Naive thymus-derived CD4-positive, alpha-beta T cell (primary cell): ENCODE measurements at regions not wholly inside any gene's neighbourhood (a gene's known extent, or its start where the extent isn't known, plus 50 kb on each side); places are given as distances from the start of the nearest gene placed in this dataset.

ENCODE experiments used
- ATAC-seq: fragments of 150-1000 bp; cut with Tn5 transposase; 2 replicates; pipeline ENCODE4 v1.10.0; 2021; ENCODE audit warnings: mild to moderate bottlenecking, moderate library complexity
- CTCF ChIA-PET: fragments of 350-600 bp; sonication (Branson Sonifier 250); formaldehyde crosslinking; loops from one replicate; lab custom pipeline; 2021; ENCODE audit warnings: antibody characterized with exemption; lab: Charles Lee
- POLR2A ChIA-PET: fragments of 350-600 bp; sonication (Branson Sonifier 250); formaldehyde crosslinking; loops from one replicate; lab custom pipeline; 2021; ENCODE audit warnings: antibody characterized with exemption, inconsistent platforms; lab: Charles Lee
- DNase-seq, 9 donors: peaks; one replicate each; pipeline versions ENCODE4 v3.0.0 to v3.0.0-alpha.2; 2020 to 2022; ENCODE audit warnings: mixed read lengths in 1 of 9
- H3K27ac ChIP-seq: one replicate; pipeline ENCODE4 v1.7.0; 2013; ENCODE audit warnings: mild to moderate bottlenecking, low read depth, low read length, moderate library complexity
- H3K27me3 ChIP-seq, 2 donors: one replicate each; pipeline ENCODE4 v1.7.0; 2013; ENCODE audit warnings: low read length in 2 of 2, mild to moderate bottlenecking in 2 of 2, moderate library complexity in 2 of 2; ENCODE audit not compliant: control insufficient read depth in 2 of 2, insufficient read depth in 2 of 2
- H3K36me3 ChIP-seq, 3 experiments: 1 replicate in 2 of 3; 2 replicates in 1 of 3; pipeline ENCODE4 v1.7.0; 2013; ENCODE audit warnings: low read length in 3 of 3, mild to moderate bottlenecking in 3 of 3, moderate library complexity in 1 of 3; ENCODE audit not compliant: insufficient read depth in 3 of 3, control insufficient read depth in 2 of 3
- H3K4me1 ChIP-seq, 2 donors: one replicate each; pipeline ENCODE4 v1.7.0; 2013; ENCODE audit warnings: low read length in 2 of 2, mild to moderate bottlenecking in 2 of 2, moderate library complexity in 1 of 2; ENCODE audit not compliant: control insufficient read depth in 2 of 2, insufficient read depth in 2 of 2
- H3K4me3 ChIP-seq: 2 replicates; pipeline ENCODE4 v1.7.0; 2013; ENCODE audit warnings: mild to moderate bottlenecking, low read length
- H3K9me3 ChIP-seq, 3 experiments: 1 replicate in 2 of 3; 2 replicates in 1 of 3; pipeline ENCODE4 v1.7.0; 2013; ENCODE audit warnings: low read length in 3 of 3; ENCODE audit not compliant: control insufficient read depth in 2 of 3
- H3K27ac Mint-ChIP-seq, 9 donors: one replicate each; pipeline ENCODE4 v1.8.0; 2020 to 2022; ENCODE audit warnings: mixed read lengths in 9 of 9, mild to moderate bottlenecking in 8 of 9, moderate library complexity in 5 of 9, inconsistent platforms in 2 of 9
- H3K27me3 Mint-ChIP-seq, 5 donors: one replicate each; pipeline ENCODE4 v1.8.0; 2021 to 2022; ENCODE audit warnings: mixed read lengths in 5 of 5, mild to moderate bottlenecking in 1 of 5
- H3K36me3 Mint-ChIP-seq, 5 donors: one replicate each; pipeline ENCODE4 v1.8.0; 2020 to 2022; ENCODE audit warnings: mixed read lengths in 5 of 5, mild to moderate bottlenecking in 3 of 5, inconsistent platforms in 1 of 5
- H3K4me1 Mint-ChIP-seq, 7 donors: one replicate each; pipeline ENCODE4 v1.8.0; 2020 to 2022; ENCODE audit warnings: mixed read lengths in 7 of 7, mild to moderate bottlenecking in 3 of 7, inconsistent platforms in 1 of 7
- H3K4me3 Mint-ChIP-seq, 10 donors: one replicate each; pipeline ENCODE4 v1.8.0; 2020 to 2022; ENCODE audit warnings: mild to moderate bottlenecking in 10 of 10, mixed read lengths in 10 of 10, moderate library complexity in 6 of 10, inconsistent platforms in 2 of 10
- H3K9me3 Mint-ChIP-seq, 11 donors: one replicate each; pipeline ENCODE4 v1.8.0; 2020 to 2022; ENCODE audit warnings: mixed read lengths in 11 of 11, mild to moderate bottlenecking in 4 of 11, inconsistent platforms in 1 of 11, moderate library complexity in 1 of 11
- intact Hi-C, 2 donors: fragments of 100-400 bp; cut with micrococcal nuclease; formaldehyde crosslinking; loops; one replicate each; pipeline ENCODE4 v1.15.1; 2023

DNA sequence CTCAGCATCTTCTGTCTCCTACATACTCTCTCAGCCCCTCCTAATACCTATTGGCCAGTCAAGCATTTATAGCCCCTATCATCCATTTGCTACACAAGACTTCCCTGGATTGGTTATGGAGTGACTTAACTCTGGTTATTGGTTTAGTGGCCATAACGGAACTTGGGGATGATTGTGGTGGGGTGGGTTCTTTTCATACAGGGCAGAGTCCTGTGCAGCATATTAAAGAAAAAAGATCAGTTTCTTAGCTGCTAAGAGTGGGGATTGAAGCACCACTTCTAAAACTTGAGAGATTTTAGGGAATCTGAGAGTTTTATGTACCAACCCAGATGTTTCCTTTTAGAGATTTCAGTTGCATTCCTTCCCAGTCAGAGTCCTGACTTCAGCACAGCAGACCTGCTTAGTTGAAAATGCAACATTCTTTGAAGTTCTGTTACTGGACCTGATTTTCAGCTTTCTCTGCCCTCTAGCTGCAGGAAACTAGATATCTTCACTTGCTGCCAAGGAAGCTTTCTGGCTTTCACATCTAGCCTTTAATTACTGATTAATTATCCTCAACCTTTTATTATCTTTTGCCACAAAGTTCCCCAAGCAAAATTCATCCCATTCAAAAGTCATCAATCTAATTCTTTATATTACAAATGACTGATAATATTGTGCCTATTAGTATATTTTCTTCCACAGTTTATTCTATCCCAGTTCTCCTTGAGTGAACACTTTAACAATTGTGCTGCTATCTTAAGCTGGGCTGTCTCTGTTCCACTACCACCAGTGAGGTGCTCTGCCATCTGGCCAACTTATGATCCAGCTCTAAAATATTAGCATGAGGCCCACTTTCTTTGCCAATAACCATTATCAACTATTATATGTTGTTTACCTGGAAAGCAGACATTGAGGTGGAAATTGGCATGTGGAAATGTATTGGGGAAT, 906.0 kb upstream of the ALCAM start:
- Histone ChIP-seq H3K4me3 (no peak overlapping the region), H3K4me1 (no peaks in the 10 kb centered on the region), H3K27ac (no peak overlapping the region), H3K36me3 (no peaks in the 10 kb centered on the region), H3K27me3 (no peaks in the 10 kb centered on the region), H3K9me3 (no peaks in the 10 kb centered on the region)
- Mint-ChIP-seq H3K4me1 (no peaks in the 10 kb centered on the region), H3K27me3 (no peaks in the 10 kb centered on the region), H3K36me3 (no peaks in the 10 kb centered on the region), H3K4me3 (no peak overlapping the region), H3K9me3 (peaks cover 0 to 15% (median 1%) of the 10 kb centered on the region in 11 donors), H3K27ac (no peak overlapping the region)
- ATAC-seq (no peak), DNase-seq (no peak)
- POLR2A ChIA-PET, result no interaction called here
- intact Hi-C loops, result no loop called here
- CTCF ChIA-PET, result no interaction called here

DNA sequence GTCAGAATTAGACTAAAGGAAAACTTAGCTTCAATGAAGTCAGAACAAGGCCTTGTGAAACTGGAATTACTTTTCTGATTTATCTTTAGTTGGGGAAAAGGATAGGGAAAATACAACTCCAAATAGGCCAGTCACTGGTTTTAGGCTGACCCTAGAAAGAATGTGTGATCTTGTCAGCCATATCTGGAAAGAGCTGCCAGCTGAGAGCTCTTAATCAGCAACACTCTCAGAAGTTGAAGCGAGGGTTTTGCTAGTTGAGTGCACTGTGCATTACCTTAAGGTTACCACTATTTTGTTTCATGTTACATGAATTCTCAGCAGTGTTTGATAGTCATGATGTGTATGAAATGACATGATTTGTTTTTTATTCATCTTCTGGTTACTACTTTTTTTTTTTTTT, 905.3 kb upstream of the ALCAM start:
- no peak overlapping the region for H3K4me3 ChIP-seq
- CTCF ChIA-PET, result no interaction called here

DNA sequence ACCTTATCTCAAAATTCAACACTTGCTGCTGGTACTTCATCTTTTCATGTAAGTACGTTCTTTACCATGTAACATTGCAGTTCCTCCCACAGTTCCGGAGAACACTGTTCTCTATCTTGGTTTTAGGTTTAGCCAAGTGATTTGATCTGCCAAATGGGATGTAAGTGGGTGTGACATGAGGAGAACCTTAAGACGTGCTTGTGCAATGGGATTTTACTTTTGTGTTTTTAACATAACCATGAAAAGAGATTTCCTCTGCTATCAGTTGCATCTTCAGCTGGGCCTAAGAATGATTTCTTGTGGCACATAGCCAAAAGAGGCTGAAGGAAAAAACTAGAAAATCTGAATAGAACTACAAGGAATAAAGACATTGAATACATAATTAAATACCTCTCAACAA, 894.5 kb upstream of the ALCAM start:
- Mint-ChIP-seq H3K36me3 (peaks cover 0 to 4% (median 0%) of the 10 kb centered on the region in 5 donors), H3K4me3 (no peak overlapping the region), H3K27ac (no peak overlapping the region), H3K4me1 (no peaks in the 10 kb centered on the region), H3K27me3 (peaks cover 0 to 8% (median 0%) of the 10 kb centered on the region in 5 donors), H3K9me3 (peaks cover 0 to 31% (median 8%) of the 10 kb centered on the region in 11 donors)
- POLR2A ChIA-PET, result no interaction called here
- Histone ChIP-seq H3K4me3 (no peak overlapping the region), H3K4me1 (no peaks in the 10 kb centered on the region), H3K27ac (no peak overlapping the region), H3K27me3 (no peaks in the 10 kb centered on the region), H3K9me3 (no peaks in the 10 kb centered on the region), H3K36me3 (no peaks in the 10 kb centered on the region)
- CTCF ChIA-PET, result no interaction called here
- intact Hi-C loops, result no loop called here
- ATAC-seq (no peak), DNase-seq (no peak)

More for the DNA sequence above, 905.3 kb upstream of the ALCAM start:
- Histone ChIP-seq H3K36me3 (no peaks in the 10 kb centered on the region), H3K27ac (no peak overlapping the region), H3K27me3 (no peaks in the 10 kb centered on the region), H3K9me3 (no peaks in the 10 kb centered on the region), H3K4me1 (no peaks in the 10 kb centered on the region)
- H3K9me3 Mint-ChIP-seq, result peaks cover 0 to 15% (median 2%) of the 10 kb centered on the region in 11 donors
- H3K4me3 Mint-ChIP-seq, result no peak overlapping the region
- ATAC-seq, result no peak
- H3K27me3 Mint-ChIP-seq, result no peaks in the 10 kb centered on the region
- intact Hi-C loops, result no loop called here
- no peak overlapping the region for H3K27ac Mint-ChIP-seq
- DNase-seq, result no peak
- H3K4me1 Mint-ChIP-seq, result no peaks in the 10 kb centered on the region
- POLR2A ChIA-PET, result no interaction called here
- no peaks in the 10 kb centered on the region for H3K36me3 Mint-ChIP-seq

DNA sequence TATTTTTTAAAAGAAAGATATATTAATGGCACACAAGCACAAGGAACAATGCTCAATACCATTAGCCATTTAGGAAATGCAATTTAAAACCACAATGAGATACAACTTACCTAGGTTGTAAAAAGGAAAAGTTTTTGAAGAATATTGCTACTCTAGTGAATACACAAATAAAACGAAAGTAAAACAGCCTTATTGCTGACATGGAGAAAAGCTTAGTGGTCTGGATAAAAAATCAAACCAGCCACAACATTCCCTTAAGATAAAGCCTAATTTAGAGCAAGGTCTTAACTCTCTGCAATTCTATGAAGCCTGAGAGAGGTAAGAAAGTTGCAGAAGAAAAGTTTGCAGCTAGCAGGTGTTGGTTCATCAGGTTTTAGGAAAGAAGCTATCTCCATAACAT, 892.7 kb upstream of the ALCAM start:
- no peak overlapping the region for H3K27ac Mint-ChIP-seq
- ChIA-PET CTCF (no interaction called here), POLR2A (no interaction called here)
- H3K27me3 Mint-ChIP-seq, result peaks cover 0 to 8% (median 0%) of the 10 kb centered on the region in 5 donors
- Histone ChIP-seq H3K9me3 (no peaks in the 10 kb centered on the region), H3K4me3 (no peak overlapping the region), H3K36me3 (no peaks in the 10 kb centered on the region), H3K27me3 (no peaks in the 10 kb centered on the region), H3K4me1 (no peaks in the 10 kb centered on the region), H3K27ac (no peak overlapping the region)
- ATAC-seq (no peak), DNase-seq (no peak)
- H3K4me3 Mint-ChIP-seq, result no peak overlapping the region
- H3K36me3 Mint-ChIP-seq, result no peaks in the 10 kb centered on the region
- H3K4me1 Mint-ChIP-seq, result no peaks in the 10 kb centered on the region
- intact Hi-C loops, result no loop called here
- peaks cover 0 to 22% (median 5%) of the 10 kb centered on the region in 11 donors for H3K9me3 Mint-ChIP-seq

DNA sequence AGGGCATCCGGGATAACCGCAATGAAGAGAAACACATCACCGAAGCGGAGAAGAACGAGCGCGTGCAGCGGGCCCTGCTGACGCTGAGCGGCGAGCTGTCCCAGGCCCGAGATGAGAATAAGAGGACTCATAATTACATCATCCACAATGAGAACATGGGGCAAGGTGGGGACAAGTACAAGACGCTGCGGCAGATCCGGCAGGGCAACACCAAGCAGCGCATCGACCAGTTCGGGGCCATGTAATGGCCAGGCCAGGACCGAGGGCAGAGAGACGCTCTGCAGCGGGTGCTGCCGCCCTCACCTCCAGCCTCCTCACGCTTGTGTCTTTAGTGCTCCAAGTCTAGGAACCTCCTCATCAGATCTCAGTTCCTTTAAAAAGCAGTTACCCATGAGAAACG, 863.7 kb upstream of the ALCAM start:
- ChIA-PET POLR2A (interaction anchor here (0.7 kb wide), 1 partner anchor 18 kb away, joined by 3 read pairs; no protein-coding TSS in a partner anchor), CTCF (no interaction called here)
- Mint-ChIP-seq H3K27me3 (no peaks in the 10 kb centered on the region), H3K9me3 (peaks cover 0 to 2% (median 0%) of the 10 kb centered on the region in 11 donors), H3K27ac (no peak overlapping the region), H3K4me1 (peaks cover 0 to 2% (median 0%) of the 10 kb centered on the region in 7 donors), H3K36me3 (no peaks in the 10 kb centered on the region), H3K4me3 (no peak overlapping the region)
- intact Hi-C loops, result no loop called here
- ATAC-seq (no peak), DNase-seq (no peak)
- Histone ChIP-seq H3K27me3 (no peaks in the 10 kb centered on the region), H3K36me3 (no peaks in the 10 kb centered on the region), H3K4me1 (no peaks in the 10 kb centered on the region), H3K27ac (no peak overlapping the region), H3K4me3 (no peak overlapping the region), H3K9me3 (no peaks in the 10 kb centered on the region)

DNA sequence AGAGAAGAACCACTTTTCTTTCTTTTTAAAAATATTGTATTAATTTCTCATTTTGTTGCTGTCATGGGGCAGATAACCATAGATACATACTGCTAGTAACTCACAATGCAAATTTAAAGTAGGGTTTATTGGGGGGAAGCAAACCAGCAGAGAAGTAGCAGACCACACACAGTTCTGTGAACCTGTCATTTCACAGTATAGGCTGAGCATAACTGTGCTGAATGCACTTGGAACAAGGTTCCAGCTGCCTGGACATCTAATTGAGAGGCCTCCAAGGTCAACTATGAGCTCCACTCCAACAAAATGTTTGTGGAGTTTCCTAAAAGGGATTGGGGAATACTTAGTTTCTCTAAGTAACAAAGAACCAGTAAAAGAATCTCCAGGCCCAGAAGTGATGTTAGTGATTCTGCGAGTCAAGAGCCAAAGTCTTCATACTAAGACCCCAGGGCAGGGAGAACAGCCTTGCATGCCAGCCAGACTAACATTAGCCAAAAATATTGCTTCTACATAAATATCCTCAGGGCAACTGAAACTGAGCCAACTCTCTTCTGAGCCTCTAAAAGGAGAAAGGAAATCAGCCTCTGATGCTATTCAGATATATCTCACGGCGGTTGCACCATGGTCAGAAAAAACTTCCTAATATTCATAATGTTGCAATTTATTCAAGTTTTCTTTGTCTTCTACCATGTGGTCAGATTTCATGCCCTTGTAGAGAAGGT, 856.4 kb upstream of the ALCAM start:
- intact Hi-C loops, result no loop called here
- Mint-ChIP-seq H3K27me3 (peaks cover 0 to 11% (median 0%) of the 10 kb centered on the region in 5 donors), H3K4me1 (no peaks in the 10 kb centered on the region), H3K27ac (no peak overlapping the region), H3K36me3 (no peaks in the 10 kb centered on the region), H3K4me3 (no peak overlapping the region), H3K9me3 (peaks cover 0 to 9% (median 0%) of the 10 kb centered on the region in 11 donors)
- ChIA-PET CTCF (no interaction called here), POLR2A (no interaction called here)
- no peaks in the 10 kb centered on the region for H3K27me3 ChIP-seq
- ATAC-seq (no peak), DNase-seq (no peak)
- H3K9me3 ChIP-seq, result no peaks in the 10 kb centered on the region
- H3K27ac ChIP-seq, result no peak overlapping the region
- no peak overlapping the region for H3K4me3 ChIP-seq
- H3K4me1 ChIP-seq, result no peaks in the 10 kb centered on the region
- H3K36me3 ChIP-seq, result no peaks in the 10 kb centered on the region
